ENCODE measurements at regions not wholly inside any gene's neighbourhood (a gene's known extent, or its start where the extent isn't known, plus 50 kb on each side); places are given as distances from the start of the nearest gene placed in this dataset.
"Not testable (repeated sequence)": the region's sequence is repeated elsewhere in the genome, so short reads cannot be mapped to it uniquely, and the experiment has no call there.

GRCh38 chr14:19052977-19053376 lies 85.7 kb downstream of the POTEM start:
- not testable (repeated sequence) for H3K27ac ChIP-seq

- not testable (repeated sequence) for H3K27ac ChIP-seq
These were observed 86.3 kb downstream of the POTEM start for GRCh38 chr14:19053426-19054050.

- not testable (repeated sequence) for H3K27ac ChIP-seq
These were observed 87.0 kb downstream of the POTEM start for GRCh38 chr14:19054108-19054721.

GRCh38 chr14:19054934-19055333 lies 87.7 kb downstream of the POTEM start:
- H3K27ac ChIP-seq: not testable (repeated sequence)

GRCh38 chr14:19059066-19059465 lies 91.8 kb downstream of the POTEM start:
- H3K27ac ChIP-seq: not testable (repeated sequence)

GRCh38 chr14:19061689-19062450 lies 94.6 kb downstream of the POTEM start:
- not testable (repeated sequence) for H3K27ac ChIP-seq

- H3K27ac ChIP-seq: not testable (repeated sequence)
These were observed 101.7 kb downstream of the POTEM start for GRCh38 chr14:19068957-19069356.

GRCh38 chr14:19072518-19072917 lies 105.3 kb downstream of the POTEM start:
- H3K27ac ChIP-seq: not testable (repeated sequence)

- not testable (repeated sequence) for H3K27ac ChIP-seq
These were observed 121.4 kb downstream of the POTEM start for GRCh38 chr14:19088632-19089031.

GRCh38 chr14:19093227-19093626 lies 126.0 kb downstream of the POTEM start:
- not testable (repeated sequence) for H3K27ac ChIP-seq

GRCh38 chr14:19094731-19095130 lies 127.5 kb downstream of the POTEM start:
- H3K27ac ChIP-seq: not testable (repeated sequence)

GRCh38 chr14:19095167-19095566 lies 127.9 kb downstream of the POTEM start:
- H3K27ac ChIP-seq: not testable (repeated sequence)

GRCh38 chr14:19096467-19096866 lies 129.2 kb downstream of the POTEM start:
- H3K27ac ChIP-seq: not testable (repeated sequence)

- not testable (repeated sequence) for H3K27ac ChIP-seq
These were observed 129.6 kb downstream of the POTEM start for GRCh38 chr14:19096876-19097275.

GRCh38 chr14:19097306-19097705 lies 130.1 kb downstream of the POTEM start:
- H3K27ac ChIP-seq: not testable (repeated sequence)

GRCh38 chr14:19097750-19098149 lies 130.5 kb downstream of the POTEM start:
- not testable (repeated sequence) for H3K27ac ChIP-seq

GRCh38 chr14:19098230-19098629 lies 131.0 kb downstream of the POTEM start:
- H3K27ac ChIP-seq: not testable (repeated sequence)

GRCh38 chr14:19098732-19099131 lies 131.5 kb downstream of the POTEM start:
- H3K27ac ChIP-seq: not testable (repeated sequence)

- not testable (repeated sequence) for H3K27ac ChIP-seq
These were observed 132.1 kb downstream of the POTEM start for GRCh38 chr14:19099336-19099735.

- not testable (repeated sequence) for H3K27ac ChIP-seq
These were observed 132.7 kb downstream of the POTEM start for GRCh38 chr14:19099939-19100338.

GRCh38 chr14:19105551-19105950 lies 138.3 kb downstream of the POTEM start:
- not testable (repeated sequence) for H3K27ac ChIP-seq

GRCh38 chr14:19109887-19110286 lies 142.7 kb downstream of the POTEM start:
- H3K27ac ChIP-seq: not testable (repeated sequence)

- H3K27ac ChIP-seq: not testable (repeated sequence)
These were observed 153.1 kb downstream of the POTEM start for GRCh38 chr14:19120383-19120782.

Data from 22Rv1 (cell line).